Breast epithelium (tissue), 3 donors: ENCODE measurements at regions not wholly inside any gene's neighbourhood (a gene's known extent, or its start where the extent isn't known, plus 50 kb on each side); places are given as distances from the start of the nearest gene placed in this dataset.

Experiments
- POLR2A ChIP-seq: fragments of 450-650 bp; IDR thresholded peaks from one replicate; pipeline ENCODE4 v1.6.1; 2016; ENCODE audit warnings: antibody characterized with exemption, mild to moderate bottlenecking, moderate library complexity
- TF ChIP-seq, protein P1 (sequence below), 3 donors: fragments of 450-650 bp; IDR thresholded peaks; one replicate each; pipeline ENCODE4 v1.5.1; 2016 to 2017; ENCODE audit warnings: antibody characterized with exemption in 3 of 3, mild to moderate bottlenecking in 3 of 3, moderate library complexity in 3 of 3

DNA sequence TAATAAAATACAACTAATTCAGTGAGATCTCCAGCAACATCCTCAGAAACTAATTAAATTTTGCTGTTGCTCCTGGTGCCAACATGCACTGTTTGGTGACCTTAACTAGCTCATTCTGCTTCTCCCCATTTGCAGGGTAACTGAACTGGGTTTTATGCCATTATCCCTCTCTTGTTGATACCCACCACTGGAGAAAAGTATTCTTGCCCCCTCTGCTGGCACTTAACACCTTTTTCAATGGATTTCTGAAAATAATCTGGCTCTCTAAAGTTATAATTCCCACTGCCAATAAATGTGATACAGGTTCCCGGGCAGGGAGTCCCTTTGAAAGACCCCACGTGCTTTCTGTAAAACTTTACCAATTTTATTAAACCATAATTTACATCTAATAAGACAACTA lies 394.3 kb downstream of the OSTF1 start:
- no peak for TF ChIP-seq POLR2A
- TF ChIP-seq, protein P1, sequence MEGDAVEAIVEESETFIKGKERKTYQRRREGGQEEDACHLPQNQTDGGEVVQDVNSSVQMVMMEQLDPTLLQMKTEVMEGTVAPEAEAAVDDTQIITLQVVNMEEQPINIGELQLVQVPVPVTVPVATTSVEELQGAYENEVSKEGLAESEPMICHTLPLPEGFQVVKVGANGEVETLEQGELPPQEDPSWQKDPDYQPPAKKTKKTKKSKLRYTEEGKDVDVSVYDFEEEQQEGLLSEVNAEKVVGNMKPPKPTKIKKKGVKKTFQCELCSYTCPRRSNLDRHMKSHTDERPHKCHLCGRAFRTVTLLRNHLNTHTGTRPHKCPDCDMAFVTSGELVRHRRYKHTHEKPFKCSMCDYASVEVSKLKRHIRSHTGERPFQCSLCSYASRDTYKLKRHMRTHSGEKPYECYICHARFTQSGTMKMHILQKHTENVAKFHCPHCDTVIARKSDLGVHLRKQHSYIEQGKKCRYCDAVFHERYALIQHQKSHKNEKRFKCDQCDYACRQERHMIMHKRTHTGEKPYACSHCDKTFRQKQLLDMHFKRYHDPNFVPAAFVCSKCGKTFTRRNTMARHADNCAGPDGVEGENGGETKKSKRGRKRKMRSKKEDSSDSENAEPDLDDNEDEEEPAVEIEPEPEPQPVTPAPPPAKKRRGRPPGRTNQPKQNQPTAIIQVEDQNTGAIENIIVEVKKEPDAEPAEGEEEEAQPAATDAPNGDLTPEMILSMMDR (IDR thresholded peaks at IDR 0.05) = no peak
